22Rv1 (cell line): ENCODE measurements at regions not wholly inside any gene's neighbourhood (a gene's known extent, or its start where the extent isn't known, plus 50 kb on each side); places are given as distances from the start of the nearest gene placed in this dataset.

Experiments used
- CTCF ChIP-seq: fragments of 450-650 bp; IDR thresholded peaks from 2 replicates; pipeline ENCODE4 v1.5.1; 2017; ENCODE audit warnings: mild to moderate bottlenecking
- ZFX ChIP-seq: fragments of 450-650 bp; IDR thresholded peaks from 2 replicates; pipeline ENCODE4 v1.6.1; 2017; ENCODE audit warnings: antibody characterized with exemption, borderline replicate concordance

- TF ChIP-seq CTCF (no peak), ZFX (no peak)
These were observed 482.6 kb downstream of the DMAC1 start for GRCh38 chr9:7316967-7317366.
